SK-N-SH (cell line): ENCODE measurements at regions not wholly inside any gene's neighbourhood (a gene's known extent, or its start where the extent isn't known, plus 50 kb on each side); places are given as distances from the start of the nearest gene placed in this dataset.

Experiments used
- CTCF ChIA-PET: fragments of 300-600, 350-600 bp; formaldehyde crosslinking; extraction: SDS; loops from one replicate; lab custom pipeline; 2021; lab: Yijun Ruan, JAX
- POLR2A ChIA-PET: fragments of 350-600 bp; sonication (Branson Sonifier 250); formaldehyde crosslinking; extraction: SDS; loops from one replicate; lab custom pipeline; 2020; ENCODE audit warnings: antibody characterized with exemption, inconsistent platforms; lab: Yijun Ruan, JAX
- DNase-seq: peaks from one replicate; pipeline ENCODE4 v3.0.0; 2012
- H2AFZ ChIP-seq: fragments of 200-600 bp; sonication (generic); 2 replicates; pipeline ENCODE4 v1.8.1; 2016; ENCODE audit warnings: antibody characterized with exemption, mild to moderate bottlenecking, low read depth
- H3F3A ChIP-seq: fragments of 200-600 bp; sonication (generic); replicated peaks from 2 replicates; pipeline ENCODE3; 2016; ENCODE audit warnings: antibody characterized with exemption, mild to moderate bottlenecking; ENCODE audit not compliant: insufficient read depth
- H3K27ac ChIP-seq, 2 experiments: fragments of 200-500 bp in 1 of 2; fragments of 200-600 bp in 1 of 2; sonication (Bioruptor generic) in 1 of 2; sonication (generic), shearing (Covaris generic) in 1 of 2; 2 replicates each; pipeline versions ENCODE4 v1.5.1 to v1.6.1; 2014 to 2016; ENCODE audit warnings: low read depth in 2 of 2, inconsistent platforms in 1 of 2, low read length in 1 of 2, mild to moderate bottlenecking in 1 of 2, mixed read lengths in 1 of 2
- H3K27me3 ChIP-seq: fragments of 200-600 bp; sonication (generic), shearing (Covaris generic); 2 replicates; pipeline ENCODE4 v1.6.1; 2016; ENCODE audit warnings: mixed run types; ENCODE audit not compliant: insufficient read depth
- H3K36me3 ChIP-seq, 2 experiments: fragments of 200-500 bp in 1 of 2; fragments of 200-600 bp in 1 of 2; sonication (Bioruptor generic) in 1 of 2; sonication (generic) in 1 of 2; replicated peaks in 1 of 2; 2 replicates each; pipeline versions ENCODE3 to v1.5.1; 2014 to 2016; ENCODE audit warnings: low read length in 1 of 2, mild to moderate bottlenecking in 1 of 2; ENCODE audit not compliant: insufficient read depth in 2 of 2, control insufficient read depth in 1 of 2
- H3K4me1 ChIP-seq, 2 experiments: fragments of 200-500 bp in 1 of 2; fragments of 200-600 bp in 1 of 2; sonication (Bioruptor generic) in 1 of 2; sonication (generic), shearing (Covaris generic) in 1 of 2; 2 replicates each; pipeline versions ENCODE4 v1.5.1 to v1.6.1; 2014 to 2016; ENCODE audit warnings: low read depth in 1 of 2, low read length in 1 of 2, mixed run types in 1 of 2; ENCODE audit not compliant: insufficient read depth in 2 of 2, control insufficient read depth in 1 of 2
- H3K4me2 ChIP-seq: fragments of 200-600 bp; sonication (generic), shearing (Covaris generic); 2 replicates; pipeline ENCODE4 v1.6.1; 2017; ENCODE audit warnings: mixed run types
- H3K4me3 ChIP-seq, 2 experiments: fragments of 200-500 bp in 1 of 2; fragments of 200-600 bp in 1 of 2; sonication (Bioruptor generic) in 1 of 2; sonication (generic), shearing (Covaris generic) in 1 of 2; 2 replicates each; pipeline versions ENCODE4 v1.5.1 to v1.8.1; 2014 to 2016; ENCODE audit warnings: low read depth in 2 of 2, inconsistent platforms in 1 of 2, low read length in 1 of 2, mild to moderate bottlenecking in 1 of 2, mixed read lengths in 1 of 2, moderate library complexity in 1 of 2
- H3K79me2 ChIP-seq: fragments of 200-600 bp; sonication (generic); 2 replicates; pipeline ENCODE4 v1.8.1; 2017; ENCODE audit warnings: mild to moderate bottlenecking; ENCODE audit not compliant: insufficient read depth
- H3K9ac ChIP-seq: fragments of 200-600 bp; sonication (generic); 2 replicates; pipeline ENCODE4 v1.6.1; 2017; ENCODE audit warnings: mixed run types
- H3K9me2 ChIP-seq: fragments of 200-600 bp; sonication (generic); 2 replicates; pipeline ENCODE4 v1.6.1; 2017; ENCODE audit warnings: mixed run types
- H3K9me3 ChIP-seq: fragments of 200-600 bp; sonication (generic); 2 replicates; pipeline ENCODE4 v1.6.1; 2017; ENCODE audit warnings: mixed run types, mild to moderate bottlenecking, moderate library complexity
- H4K20me1 ChIP-seq: fragments of 200-600 bp; sonication (generic); 2 replicates; pipeline ENCODE4 v1.6.1; 2017; ENCODE audit warnings: mild to moderate bottlenecking, mixed run types; ENCODE audit not compliant: insufficient read depth
- CHD2 ChIP-seq: fragments of 150-350 bp; IDR thresholded peaks from 2 replicates; pipeline ENCODE4 v1.6.1; 2018; ENCODE audit warnings: low read length; ENCODE audit not compliant: partially characterized antibody
- EP300 ChIP-seq, 2 experiments: IDR thresholded peaks; 2 replicates each; pipeline versions ENCODE4 v1.4.0 to v1.6.1; 2012; ENCODE audit warnings: borderline replicate concordance in 1 of 2, low read depth in 1 of 2, low read length in 1 of 2
- FOXJ3 ChIP-seq: sonication (generic); formaldehyde crosslinking; IDR thresholded peaks from 2 replicates; pipeline ENCODE4 v1.5.1; 2020; ENCODE audit warnings: mild to moderate bottlenecking, missing genetic modification reagents
- FOXM1 ChIP-seq: IDR thresholded peaks from 2 replicates; pipeline ENCODE4 v1.4.0; 2012; ENCODE audit warnings: low read depth, mild to moderate bottlenecking
- GABPA ChIP-seq: IDR thresholded peaks from 2 replicates; pipeline ENCODE4 v1.4.0; 2012; ENCODE audit warnings: low read depth, mild to moderate bottlenecking
- GATA2 ChIP-seq: sonication (generic); formaldehyde crosslinking; IDR thresholded peaks from 2 replicates; pipeline ENCODE4 v1.5.0; 2020; ENCODE audit warnings: mild to moderate bottlenecking, missing genetic modification reagents
- IRF3 ChIP-seq: fragments of 150-350 bp; IDR thresholded peaks from 2 replicates; pipeline ENCODE4 v1.6.1; 2016; ENCODE audit warnings: mild to moderate bottlenecking, low read depth, low read length
- JUND ChIP-seq: IDR thresholded peaks from 2 replicates; pipeline ENCODE4 v1.4.0; 2012
- MAX ChIP-seq: IDR thresholded peaks from 2 replicates; pipeline ENCODE4 v1.4.0; 2012; ENCODE audit warnings: low read depth
- MXI1 ChIP-seq: IDR thresholded peaks from 2 replicates; pipeline ENCODE4 v1.6.1; 2012; ENCODE audit warnings: mild to moderate bottlenecking, low read depth, low read length, improper control_type of control experiment
- NFIC ChIP-seq: IDR thresholded peaks from 2 replicates; pipeline ENCODE4 v1.4.0; 2012; ENCODE audit warnings: borderline replicate concordance
- NRF1 ChIP-seq: IDR thresholded peaks from 2 replicates; pipeline ENCODE4 v1.6.1; 2012; ENCODE audit warnings: low read depth, mild to moderate bottlenecking, low read length
- RAD21 ChIP-seq: IDR thresholded peaks from 2 replicates; pipeline ENCODE4 v1.6.1; 2012; ENCODE audit warnings: mild to moderate bottlenecking, low read length
- RCOR1 ChIP-seq: fragments of 150-350 bp; IDR thresholded peaks from 2 replicates; pipeline ENCODE4 v1.6.1; 2017; ENCODE audit warnings: antibody characterized with exemption, low read length
- REST ChIP-seq: IDR thresholded peaks from 2 replicates; pipeline ENCODE4 v1.6.1; 2012; ENCODE audit warnings: mild to moderate bottlenecking, low read depth, low read length, moderate library complexity
- RFX5 ChIP-seq: IDR thresholded peaks from 2 replicates; pipeline ENCODE4 v1.6.1; 2012; ENCODE audit warnings: mild to moderate bottlenecking, improper control_type of control experiment, low read length
- SMC3 ChIP-seq: IDR thresholded peaks from 2 replicates; pipeline ENCODE4 v1.6.1; 2012; ENCODE audit warnings: low read depth, low read length, improper control_type of control experiment
- TAF1 ChIP-seq: IDR thresholded peaks from 2 replicates; pipeline ENCODE4 v1.6.1; 2012; ENCODE audit warnings: low read depth, mild to moderate bottlenecking, low read length, moderate library complexity, borderline replicate concordance
- TCF12 ChIP-seq: IDR thresholded peaks from 2 replicates; pipeline ENCODE4 v1.4.0; 2012
- WGBS: methylation state at CpG from one replicate; pipeline ENCODE4 v1.1.6; 2017; ENCODE audit warnings: low lambda C conversion rate; 5-methylcytosine and 5-hydroxymethylcytosine counted together

- WGBS, result 23% methylated on average over 2 of the region's 2 CpGs
- Histone ChIP-seq H3K4me2 (no peak overlapping the region), H4K20me1 (no peaks in the 10 kb centered on the region), H3K9me2 (no peaks in the 10 kb centered on the region), H3K36me3 (no peaks in the 10 kb centered on the region), H3K27me3 (no peaks in the 10 kb centered on the region; the same call in 1 of the 2 replicates), H3K4me3 (no peak overlapping the region), H2AFZ (no peak overlapping the region), H3K4me1 (no peaks in the 10 kb centered on the region; a peak in 1 of 4 replicates), H3K9ac (no peak overlapping the region), H3K9me3 (no peaks in the 10 kb centered on the region), H3K27ac (no peak overlapping the region), H3K79me2 (no peaks in the 10 kb centered on the region), H3F3A (no peaks in the 10 kb centered on the region)
- POLR2A ChIA-PET, result no interaction called here
- CTCF ChIA-PET, result interaction anchor here (0.6 kb wide), 1 partner anchor 97 kb away, joined by 3 read pairs; no protein-coding TSS in a partner anchor
- TF ChIP-seq REST, result no peak
- TF ChIP-seq FOXJ3, result no peak
- TF ChIP-seq RFX5, result no peak
- no peak for TF ChIP-seq TCF12
- no peak for TF ChIP-seq CHD2
- no peak for DNase-seq
These were observed 111.1 kb downstream of the FZD1 start for GRCh38 chr7:91375378-91375777.

GRCh38 chr7:91378131-91378530, 113.9 kb downstream of the FZD1 start:
- Histone ChIP-seq H3K36me3 (no peaks in the 10 kb centered on the region), H2AFZ (no peak overlapping the region), H3K27ac (no peak overlapping the region), H4K20me1 (no peaks in the 10 kb centered on the region), H3K4me3 (no peak overlapping the region), H3K9ac (no peak overlapping the region), H3K9me2 (no peaks in the 10 kb centered on the region), H3K79me2 (no peaks in the 10 kb centered on the region), H3K4me1 (no peaks in the 10 kb centered on the region; a peak in 1 of 4 replicates), H3F3A (no peaks in the 10 kb centered on the region), H3K27me3 (no peaks in the 10 kb centered on the region), H3K9me3 (no peaks in the 10 kb centered on the region), H3K4me2 (no peak overlapping the region)
- no peak for DNase-seq
- POLR2A ChIA-PET, result no interaction called here
- CTCF ChIA-PET, result no interaction called here
- WGBS, result 35% methylated on average over 2 of the region's 2 CpGs
- TF ChIP-seq TAF1 (no peak), MAX (no peak), FOXM1 (no peak), IRF3 (no peak), SMC3 (no peak), RCOR1 (no peak), GATA2 (CRISPR knock-in tag) (no peak), EP300 (IDR thresholded peaks at IDR 0.05; ENCODE audit: borderline replicate concordance in 1 of 2, low read depth in 1 of 2, low read length in 1 of 2) (no peak), GABPA (no peak), MXI1 (no peak), NFIC (no peak), REST (no peak), JUND (no peak), RAD21 (no peak), NRF1 (no peak)
